ENCODE measurements at regions not wholly inside any gene's neighbourhood (a gene's known extent, or its start where the extent isn't known, plus 50 kb on each side); places are given as distances from the start of the nearest gene placed in this dataset.
"Not testable (repeated sequence)": the region's sequence is repeated elsewhere in the genome, so short reads cannot be mapped to it uniquely, and the experiment has no call there.

DNA sequence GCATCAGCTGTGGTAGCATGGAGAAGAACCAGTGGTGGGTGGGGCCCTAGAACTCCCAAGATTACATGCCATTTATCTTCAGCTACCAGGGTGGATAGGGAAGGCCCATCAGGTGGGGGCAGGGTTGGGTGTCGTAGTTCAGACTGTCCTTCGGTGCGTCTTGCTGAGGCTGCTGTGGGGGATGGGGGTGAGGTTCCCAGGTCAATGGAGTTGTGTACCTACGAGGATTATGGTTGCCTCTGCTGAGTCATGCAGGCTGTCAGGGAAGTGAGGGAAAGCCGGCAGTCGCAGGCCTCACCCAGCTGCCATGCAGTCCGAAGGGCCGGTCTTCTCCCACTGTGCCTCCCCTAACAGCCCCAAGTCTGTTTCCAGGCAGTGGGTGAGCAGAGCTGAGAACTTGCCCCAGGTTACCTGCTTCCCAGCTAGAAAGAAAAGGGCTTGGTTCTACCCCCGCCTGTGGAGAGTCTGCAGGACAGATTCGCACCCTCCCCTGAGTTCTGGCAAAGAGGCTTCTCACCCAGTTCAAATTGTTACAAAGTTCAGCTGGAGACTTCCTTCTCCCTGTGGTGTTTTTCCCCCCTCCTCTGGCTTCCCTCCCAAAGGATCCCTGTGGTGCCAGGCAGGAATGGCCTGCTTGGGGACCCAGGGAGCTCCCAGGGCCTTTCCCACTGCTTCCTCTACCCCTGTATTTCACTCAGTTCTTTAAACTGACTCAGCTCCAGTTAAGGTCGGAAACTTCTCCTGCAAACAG is 342.7 kb downstream of the KLF13 start:
- not testable (repeated sequence) for TF ChIP-seq EZH2 (IDR thresholded peaks at IDR 0.05; ENCODE audit: insufficient read depth, poor library complexity, severe bottlenecking); EZH2phosphoT487 (IDR thresholded peaks at IDR 0.05; ENCODE audit: insufficient read depth, low read depth)

Data from GM23248 (cell line).